HG03442 (cell line): ENCODE measurements at regions not wholly inside any gene's neighbourhood (a gene's known extent, or its start where the extent isn't known, plus 50 kb on each side); places are given as distances from the start of the nearest gene placed in this dataset.
"Not testable (repeated sequence)": the region's sequence is repeated elsewhere in the genome, so short reads cannot be mapped to it uniquely, and the experiment has no call there.

ENCODE experiments used
- ATAC-seq: cut with Tn5 transposase; IDR thresholded peaks from one replicate; pipeline ENCODE4 v1.9.1; 2021; ENCODE audit warnings: mild to moderate bottlenecking, moderate library complexity; ENCODE audit not compliant: unreplicated experiment

DNA sequence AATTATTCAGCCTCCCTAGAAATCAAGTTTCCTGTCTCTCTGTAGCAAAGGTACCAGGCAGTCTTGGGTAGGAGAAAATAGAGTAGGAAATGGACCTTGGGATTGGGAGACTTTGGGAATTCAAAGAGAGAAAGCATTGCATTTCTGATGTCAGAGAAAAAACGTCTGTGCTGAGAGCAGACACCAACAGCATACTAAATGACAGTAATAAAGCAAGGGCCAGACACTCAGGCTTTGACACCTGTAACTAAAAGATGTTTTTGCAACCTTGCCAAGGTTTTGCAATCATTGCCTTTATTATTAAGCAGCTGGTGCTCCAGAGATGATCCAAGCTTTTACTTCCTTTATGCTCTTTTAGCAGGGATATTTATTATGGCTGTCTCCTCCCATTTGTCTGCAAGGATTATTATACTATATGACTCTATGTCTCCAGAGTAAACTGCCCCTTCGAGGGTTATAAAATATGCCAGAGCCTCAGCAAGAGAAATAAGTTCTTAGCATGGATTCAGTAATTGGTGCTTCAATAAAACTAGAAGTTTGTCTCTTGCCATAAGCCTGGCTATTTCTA, 85.2 kb upstream of the GRAMD1B start:
- ATAC-seq = no peak

GRCh38 chr11:123344188-123344587, 85.9 kb upstream of the GRAMD1B start:
- ATAC-seq = not testable (repeated sequence)

GRCh38 chr11:123338997-123339752, 90.9 kb upstream of the GRAMD1B start:
- ATAC-seq = no peak

DNA sequence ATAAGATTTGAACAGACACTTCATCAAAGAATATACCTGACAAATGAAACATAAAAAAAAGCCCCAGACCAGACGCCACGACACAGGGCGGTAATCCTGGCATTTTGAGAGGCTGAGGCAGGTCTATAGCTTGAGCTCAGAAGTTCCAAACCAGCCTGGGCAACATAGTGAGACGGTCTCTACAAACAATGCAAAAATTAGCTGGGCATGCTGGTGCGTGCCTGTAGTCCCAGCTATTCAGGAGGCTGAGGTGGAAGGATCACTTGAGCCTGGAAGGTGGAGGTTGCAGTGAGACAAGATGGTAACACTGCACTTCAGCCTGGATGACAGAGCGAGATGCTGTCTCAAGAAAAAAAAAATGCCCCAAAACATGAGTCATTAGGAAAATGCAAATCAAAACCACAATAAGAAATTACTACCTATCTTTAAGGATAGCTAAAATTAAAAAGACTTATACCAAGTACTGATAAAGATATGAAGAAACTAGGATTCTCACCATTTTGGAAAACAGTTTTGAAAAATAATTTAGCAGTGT, 91.7 kb upstream of the GRAMD1B start:
- no peak for ATAC-seq

GRCh38 chr11:123334925-123335324, 95.1 kb upstream of the GRAMD1B start:
- ATAC-seq = no peak

- ATAC-seq = not testable (repeated sequence)
Measured at GRCh38 chr11:123332577-123332976, 97.5 kb upstream of the GRAMD1B start.

DNA sequence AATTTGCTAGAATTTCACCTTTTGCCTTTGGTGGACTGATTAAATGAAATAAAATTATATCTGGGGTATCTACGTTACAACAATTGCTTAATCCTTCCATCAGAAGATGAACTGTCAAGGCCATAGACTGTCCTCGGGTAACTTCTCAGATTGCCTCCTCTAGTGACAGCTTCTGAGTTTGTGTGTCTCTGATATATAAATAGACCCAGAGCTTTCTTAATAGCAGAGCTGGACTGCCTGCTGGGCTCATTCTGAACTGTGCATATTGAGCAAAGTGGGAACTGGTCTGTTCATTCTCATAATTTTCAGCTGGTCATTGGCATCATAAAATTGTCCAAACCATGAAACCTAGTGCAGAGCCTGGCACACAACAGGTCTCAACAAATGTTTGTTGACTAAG, 99.1 kb upstream of the GRAMD1B start:
- ATAC-seq = no peak

GRCh38 chr11:123330471-123330870, 99.6 kb upstream of the GRAMD1B start:
- no peak for ATAC-seq

DNA sequence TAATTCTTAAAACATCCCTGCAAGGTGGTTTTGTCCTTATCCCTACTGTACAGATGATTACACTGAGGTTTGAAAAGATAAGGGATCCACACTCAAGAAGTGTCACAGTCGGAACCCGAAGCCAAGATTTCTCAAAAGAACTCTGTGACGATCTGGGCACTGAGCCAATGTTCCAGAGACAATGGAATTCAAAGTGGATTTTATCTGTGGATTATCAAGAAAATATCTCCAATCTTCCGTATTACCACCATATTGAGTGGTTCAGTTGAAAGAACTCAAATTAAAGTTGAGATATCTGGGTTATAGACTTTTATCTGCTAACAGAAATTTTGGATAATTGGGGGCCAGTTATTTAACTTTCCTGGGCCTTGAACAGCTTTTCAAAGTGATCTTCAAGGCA, 100.0 kb upstream of the GRAMD1B start:
- no peak for ATAC-seq

GRCh38 chr11:123328281-123328867, 101.7 kb upstream of the GRAMD1B start:
- ATAC-seq = no peak

GRCh38 chr11:123325533-123325932, 104.5 kb upstream of the GRAMD1B start:
- ATAC-seq = no peak

- no peak for ATAC-seq
Measured at GRCh38 chr11:123323568-123323967, 106.5 kb upstream of the GRAMD1B start.

DNA sequence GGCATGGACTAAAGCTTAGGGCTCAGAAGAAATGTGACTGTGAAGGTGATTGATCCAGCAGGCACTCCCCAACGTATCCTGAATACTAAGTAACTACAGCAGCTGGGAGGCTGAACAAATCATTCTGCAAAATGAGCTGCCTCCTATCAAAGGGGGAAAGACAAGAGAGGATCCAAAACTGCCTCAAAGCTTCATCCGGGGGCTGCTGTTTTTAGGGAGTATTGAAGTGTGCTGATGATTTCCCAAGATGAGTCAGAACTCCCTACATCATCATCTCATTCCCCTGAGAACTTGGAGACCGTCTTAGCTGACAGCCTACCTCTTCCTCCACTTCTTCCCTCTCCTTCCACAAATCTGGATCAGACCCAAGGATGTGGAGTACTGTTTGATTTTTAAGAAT, 108.4 kb upstream of the GRAMD1B start:
- no peak for ATAC-seq

GRCh38 chr11:123318623-123319022, 111.4 kb upstream of the GRAMD1B start:
- no peak for ATAC-seq

GRCh38 chr11:123318132-123318531, 111.9 kb upstream of the GRAMD1B start:
- ATAC-seq = not testable (repeated sequence)

GRCh38 chr11:123316003-123316402, 114.1 kb upstream of the GRAMD1B start:
- no peak for ATAC-seq

DNA sequence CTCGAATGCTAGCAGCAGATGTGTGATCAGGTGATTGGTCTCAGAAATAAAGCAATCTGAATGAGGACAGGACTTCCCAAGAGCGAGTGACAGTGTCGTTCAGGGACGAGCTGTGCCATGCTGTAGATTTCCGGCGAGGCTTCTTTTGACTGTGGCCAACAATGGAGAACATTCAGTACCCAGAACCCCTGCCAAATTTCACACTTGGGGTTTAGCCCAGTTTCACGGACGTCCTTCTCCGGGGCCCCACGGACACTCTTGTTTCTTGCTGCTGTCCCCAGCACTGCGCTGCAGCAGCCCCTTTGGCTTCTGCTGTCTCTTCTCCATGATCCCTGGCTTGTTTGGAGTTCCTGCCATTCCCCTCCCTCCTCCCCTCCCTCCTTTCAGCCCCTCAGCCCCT, 115.1 kb upstream of the GRAMD1B start:
- ATAC-seq = no peak

DNA sequence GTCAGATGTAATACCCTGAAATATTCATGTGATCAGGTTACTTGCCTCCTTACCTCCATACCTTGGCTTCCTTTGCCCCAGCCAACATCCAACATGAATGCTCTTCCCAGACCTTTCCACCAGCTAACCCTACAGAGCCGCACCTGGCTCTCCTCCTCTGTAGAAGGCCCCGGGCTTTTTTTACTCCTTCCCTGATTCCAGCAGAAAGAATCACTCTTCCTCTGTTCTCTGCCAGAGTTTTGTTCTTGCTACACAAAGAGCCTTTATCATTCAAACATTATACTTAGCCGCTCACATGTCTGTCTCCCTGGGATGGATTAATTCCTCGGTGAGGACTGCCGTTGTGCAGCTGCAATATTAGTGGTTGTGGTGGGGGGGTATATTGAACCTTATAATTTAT, 116.8 kb upstream of the GRAMD1B start:
- ATAC-seq = no peak

- ATAC-seq = no peak
Measured at GRCh38 chr11:123308077-123308476, 113.0 kb upstream of the CLMP start.

- no peak for ATAC-seq
Measured at GRCh38 chr11:123307276-123307675, 112.2 kb upstream of the CLMP start.

DNA sequence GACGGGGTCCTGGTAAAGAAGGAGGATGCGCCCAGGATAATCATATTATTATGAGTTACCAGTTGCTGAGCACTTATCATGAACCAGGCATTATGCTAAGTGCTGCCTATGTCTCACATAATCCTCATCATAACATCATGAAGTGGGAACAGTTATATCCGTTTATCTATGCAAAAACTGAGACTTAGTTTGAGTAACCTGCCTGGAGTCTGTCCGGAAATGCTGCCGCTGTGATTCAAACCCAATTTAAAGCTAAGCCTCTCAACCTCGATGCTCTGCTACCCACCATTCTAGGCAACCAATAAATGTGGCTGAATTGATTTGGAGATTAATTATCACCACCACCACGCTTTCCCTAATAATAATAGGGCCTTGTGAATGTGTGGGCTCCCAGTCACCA, 111.5 kb upstream of the CLMP start:
- no peak for ATAC-seq
